Breast epithelium (tissue), 3 donors: ENCODE measurements at regions not wholly inside any gene's neighbourhood (a gene's known extent, or its start where the extent isn't known, plus 50 kb on each side); places are given as distances from the start of the nearest gene placed in this dataset.

Experiments used
- POLR2AphosphoS5 ChIP-seq, 3 donors: sonication (generic); formaldehyde crosslinking; IDR thresholded peaks; one replicate each; pipeline ENCODE4 v1.6.1; 2017; ENCODE audit warnings: antibody characterized with exemption in 3 of 3
- TF ChIP-seq, protein P1 (sequence below), 3 donors: fragments of 450-650 bp; IDR thresholded peaks; one replicate each; pipeline ENCODE4 v1.5.1; 2016 to 2017; ENCODE audit warnings: antibody characterized with exemption in 3 of 3, mild to moderate bottlenecking in 3 of 3, moderate library complexity in 3 of 3

DNA sequence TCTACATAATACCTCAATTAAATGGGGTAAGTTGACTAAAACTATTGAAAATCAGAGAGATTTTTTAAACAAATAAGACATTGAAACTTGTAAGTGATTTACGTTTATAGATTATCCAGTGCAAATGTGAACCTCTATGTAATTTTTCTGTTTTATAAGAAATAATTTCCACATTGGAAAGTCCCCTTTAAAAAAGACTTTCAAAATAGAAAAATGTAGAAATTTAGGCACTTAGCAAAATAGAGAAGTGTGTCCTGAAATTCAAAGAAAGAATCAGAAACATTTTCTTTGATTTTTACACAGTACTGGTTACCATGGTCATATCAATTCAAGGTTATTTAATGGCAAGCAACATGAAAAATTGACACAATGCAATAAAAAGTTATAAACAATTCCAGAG, 290.9 kb upstream of the GPR149 start:
- TF ChIP-seq, protein P1, sequence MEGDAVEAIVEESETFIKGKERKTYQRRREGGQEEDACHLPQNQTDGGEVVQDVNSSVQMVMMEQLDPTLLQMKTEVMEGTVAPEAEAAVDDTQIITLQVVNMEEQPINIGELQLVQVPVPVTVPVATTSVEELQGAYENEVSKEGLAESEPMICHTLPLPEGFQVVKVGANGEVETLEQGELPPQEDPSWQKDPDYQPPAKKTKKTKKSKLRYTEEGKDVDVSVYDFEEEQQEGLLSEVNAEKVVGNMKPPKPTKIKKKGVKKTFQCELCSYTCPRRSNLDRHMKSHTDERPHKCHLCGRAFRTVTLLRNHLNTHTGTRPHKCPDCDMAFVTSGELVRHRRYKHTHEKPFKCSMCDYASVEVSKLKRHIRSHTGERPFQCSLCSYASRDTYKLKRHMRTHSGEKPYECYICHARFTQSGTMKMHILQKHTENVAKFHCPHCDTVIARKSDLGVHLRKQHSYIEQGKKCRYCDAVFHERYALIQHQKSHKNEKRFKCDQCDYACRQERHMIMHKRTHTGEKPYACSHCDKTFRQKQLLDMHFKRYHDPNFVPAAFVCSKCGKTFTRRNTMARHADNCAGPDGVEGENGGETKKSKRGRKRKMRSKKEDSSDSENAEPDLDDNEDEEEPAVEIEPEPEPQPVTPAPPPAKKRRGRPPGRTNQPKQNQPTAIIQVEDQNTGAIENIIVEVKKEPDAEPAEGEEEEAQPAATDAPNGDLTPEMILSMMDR (IDR thresholded peaks at IDR 0.05): no peak
- TF ChIP-seq POLR2AphosphoS5 (IDR thresholded peaks at IDR 0.05): no peak
